GM21381 (cell line): ENCODE measurements at regions not wholly inside any gene's neighbourhood (a gene's known extent, or its start where the extent isn't known, plus 50 kb on each side); places are given as distances from the start of the nearest gene placed in this dataset.

ENCODE experiments used
- ATAC-seq: cut with Tn5 transposase; IDR thresholded peaks from one replicate; pipeline ENCODE4 v1.9.1; 2021; ENCODE audit warnings: mild to moderate bottlenecking, moderate library complexity; ENCODE audit not compliant: unreplicated experiment

DNA sequence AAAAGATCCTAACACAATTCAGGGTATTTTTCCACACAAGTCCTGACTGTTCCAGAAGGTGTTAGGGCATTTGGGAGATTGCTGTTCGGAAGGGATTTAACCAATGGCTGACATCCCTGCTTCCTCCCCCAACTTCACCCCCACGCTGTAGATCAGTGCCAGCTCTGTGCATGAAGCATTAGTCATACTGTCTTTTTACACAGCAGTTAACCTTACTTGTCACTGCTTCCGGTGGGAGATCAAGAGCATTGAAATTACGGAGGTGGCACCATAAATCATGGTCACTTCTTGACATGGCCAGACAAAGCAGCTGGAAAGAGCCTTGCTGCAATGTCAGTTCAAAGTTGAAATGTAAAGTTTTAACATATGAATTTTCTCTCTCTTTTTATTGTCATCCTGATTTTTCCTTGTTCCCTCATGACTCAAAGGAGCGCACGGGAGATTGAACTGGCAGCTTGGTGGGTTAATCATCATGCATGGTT, 70.2 kb downstream of the HRH4 start:
- ATAC-seq, result no peak

- no peak for ATAC-seq
Observed at GRCh38 chr18:24534271-24534670, 73.8 kb downstream of the HRH4 start.

- ATAC-seq, result no peak
Observed at GRCh38 chr18:24534737-24535136, 74.3 kb downstream of the HRH4 start.

DNA sequence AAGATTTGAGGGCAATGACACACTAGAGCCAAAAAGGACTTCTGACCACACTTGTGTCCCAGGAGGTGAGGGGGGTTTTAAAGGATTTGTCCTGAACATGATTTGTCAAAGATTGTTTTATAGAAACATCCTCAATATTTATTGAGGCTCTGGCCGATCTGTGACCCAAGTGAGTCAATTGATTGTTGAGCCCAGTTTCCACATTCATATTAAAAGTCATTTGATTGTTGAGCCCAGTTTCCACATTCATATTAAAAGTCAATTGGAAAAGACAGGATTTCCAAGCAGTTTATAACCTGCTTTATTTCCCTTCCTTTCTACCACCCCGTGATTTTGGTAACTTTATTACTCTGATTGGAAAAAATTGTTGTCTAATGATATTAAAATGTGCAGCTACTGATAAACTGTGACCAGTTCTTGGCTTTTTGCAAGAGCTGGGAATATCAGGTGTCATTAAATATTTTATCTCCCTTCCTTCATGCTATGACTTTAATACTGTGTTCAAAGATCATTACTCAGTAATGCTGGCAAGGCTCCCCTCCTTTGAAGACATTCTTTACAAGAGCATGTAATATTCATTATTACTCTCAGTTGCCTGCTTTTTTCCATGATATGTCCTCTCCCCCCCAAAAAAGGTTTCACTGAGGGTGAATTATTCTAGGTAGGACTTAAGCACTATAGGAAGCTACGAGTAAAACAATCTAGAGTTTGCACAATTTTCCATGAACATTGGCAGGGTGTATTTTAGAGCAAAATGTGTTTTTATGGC, 75.3 kb downstream of the HRH4 start:
- no peak for ATAC-seq

DNA sequence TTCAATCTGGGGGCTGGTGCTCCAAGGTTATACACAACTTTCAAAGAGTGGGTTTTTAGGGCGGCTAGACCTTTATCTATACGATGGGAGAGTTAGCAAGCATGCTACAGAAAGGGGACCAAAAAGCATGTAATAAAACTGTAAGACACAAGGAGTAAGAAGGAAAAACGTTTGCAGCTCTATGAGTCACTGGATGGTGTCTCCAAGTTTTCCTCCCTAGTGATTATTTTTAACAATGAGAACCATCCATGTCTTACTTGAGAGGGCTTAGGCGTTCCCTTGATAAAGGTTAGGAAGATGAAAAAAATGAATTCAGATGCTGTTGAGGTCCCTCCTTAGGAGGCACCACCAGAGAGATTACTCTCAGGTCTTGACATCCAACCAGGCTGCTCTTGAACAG, 75.9 kb downstream of the HRH4 start:
- ATAC-seq, result no peak

- ATAC-seq, result no peak
Observed at GRCh38 chr18:24536834-24537233, 76.4 kb downstream of the HRH4 start.

- no peak for ATAC-seq
Observed at GRCh38 chr18:24538414-24539264, 78.2 kb downstream of the HRH4 start.

GRCh38 chr18:24539866-24540617, 79.6 kb downstream of the HRH4 start:
- ATAC-seq, result no peak

DNA sequence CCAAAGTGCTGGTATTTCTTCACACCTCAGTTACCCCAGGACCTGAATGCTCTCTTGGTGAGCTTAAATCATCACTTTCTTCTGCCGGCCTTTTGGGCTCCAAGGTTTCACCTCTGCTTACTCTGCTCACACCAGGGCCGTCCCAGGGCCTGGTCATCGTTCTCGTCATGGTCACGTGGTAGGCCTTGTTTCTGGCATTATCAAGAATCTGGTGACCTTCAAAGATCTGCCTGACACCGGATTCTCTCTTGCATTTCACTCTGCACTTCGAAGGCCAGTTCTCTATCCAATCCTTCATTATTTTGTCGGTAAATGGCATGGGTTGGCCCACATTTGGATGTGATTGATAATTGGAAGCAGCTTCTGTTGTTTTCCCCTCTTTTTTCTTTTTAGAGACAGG, 80.5 kb downstream of the HRH4 start:
- no peak for ATAC-seq

DNA sequence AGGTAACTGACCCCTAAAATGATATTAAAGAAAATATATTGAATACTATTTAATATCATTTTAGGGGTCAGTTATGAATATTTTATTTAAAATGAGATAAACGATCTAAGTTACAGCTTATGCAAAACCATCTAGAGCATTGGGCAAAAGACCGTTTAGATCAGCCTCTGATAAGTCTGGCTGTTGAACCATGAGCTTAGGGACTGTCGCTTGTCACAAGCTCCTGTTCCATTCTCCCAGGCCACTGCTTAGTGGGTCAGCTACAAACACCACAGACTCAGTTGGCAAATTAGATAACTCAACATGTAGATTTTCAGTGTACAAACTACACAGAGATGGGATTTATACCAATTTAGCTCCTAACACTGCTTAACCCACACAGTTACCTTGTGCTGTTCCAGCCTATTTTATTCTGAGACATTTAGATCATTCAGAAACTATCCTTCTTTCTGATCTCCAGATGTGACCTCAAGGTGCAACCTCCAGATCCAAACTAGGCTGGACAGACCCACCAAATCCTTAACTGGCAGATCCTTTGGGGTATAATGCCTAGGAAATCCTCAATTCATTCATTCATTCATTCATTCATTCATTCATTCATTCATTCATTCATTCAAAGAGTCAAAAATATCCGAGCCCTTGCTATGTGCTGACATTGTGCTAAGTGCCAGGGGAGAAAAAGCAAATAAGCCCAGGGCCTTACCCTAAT, 82.8 kb downstream of the HRH4 start:
- no peak for ATAC-seq

DNA sequence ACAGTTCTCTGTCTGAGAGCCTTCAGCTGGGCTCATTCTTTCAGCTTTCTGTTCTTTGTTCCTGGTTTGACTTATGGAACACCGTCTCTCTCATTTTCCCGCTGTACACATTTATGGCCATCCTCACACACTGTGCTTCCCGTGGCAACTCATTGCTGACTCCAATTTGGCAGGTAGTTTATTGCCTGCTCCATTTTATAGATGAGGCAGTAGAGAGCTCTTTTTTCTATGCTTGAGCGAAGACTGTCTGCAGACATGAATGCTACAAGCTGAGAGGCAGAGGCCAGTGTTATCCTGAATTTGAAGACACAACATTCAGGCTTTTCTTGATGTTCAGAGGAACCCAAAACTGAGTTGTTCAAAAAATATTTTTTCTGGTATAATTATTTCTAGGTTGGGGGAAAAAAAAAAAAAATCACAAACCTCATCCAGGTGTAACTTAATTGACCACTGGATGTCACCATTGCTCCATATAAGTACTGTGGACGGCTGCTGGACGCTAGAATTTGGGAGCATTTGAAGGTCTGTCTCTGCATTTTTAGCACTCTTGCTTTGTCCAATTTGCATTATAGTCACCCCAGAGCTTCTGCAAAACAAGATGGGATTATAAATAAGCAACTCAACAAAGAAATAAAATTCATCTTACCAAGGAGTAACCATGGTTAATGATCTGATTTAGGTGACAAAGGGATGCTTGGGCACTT, 83.5 kb downstream of the HRH4 start:
- no peak for ATAC-seq

DNA sequence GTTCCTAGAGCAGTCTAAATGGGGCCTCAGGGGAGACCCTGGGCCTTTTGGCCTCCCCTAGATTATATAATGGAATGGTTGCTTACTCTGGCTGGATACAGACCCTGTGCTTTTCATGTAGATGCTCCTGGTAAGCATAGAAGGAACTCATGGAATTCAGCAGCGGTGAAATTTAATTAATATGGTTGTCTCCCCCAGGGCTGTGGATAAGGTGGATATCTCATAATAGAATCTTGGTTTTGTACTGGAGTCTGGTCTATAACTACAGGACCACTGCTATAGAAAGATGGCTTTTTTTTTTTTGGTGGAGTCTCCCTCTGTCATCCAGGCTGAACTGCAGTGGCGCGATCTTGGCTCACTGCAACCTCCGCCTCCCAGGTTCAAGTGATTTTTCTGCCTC, 84.5 kb downstream of the HRH4 start:
- ATAC-seq, result no peak

DNA sequence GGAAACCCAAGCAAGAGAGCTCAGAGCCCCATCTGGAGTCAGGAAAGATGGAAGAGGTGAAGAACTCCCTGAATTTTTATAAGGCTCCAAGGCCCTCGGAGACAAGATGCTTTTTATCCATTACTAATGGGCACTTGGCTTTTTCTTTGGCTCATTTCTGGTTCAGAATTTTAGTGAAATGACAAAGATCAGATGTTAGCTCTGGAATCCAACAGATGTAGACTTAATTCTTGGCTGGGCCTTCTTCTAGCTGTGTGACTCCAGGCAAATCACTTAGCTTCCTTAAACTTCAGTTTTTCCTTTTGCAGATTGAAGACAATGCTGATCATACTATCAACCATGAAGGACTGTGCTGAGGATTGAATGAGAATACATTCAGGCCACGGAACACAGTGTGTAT, 85.2 kb downstream of the HRH4 start:
- ATAC-seq, result no peak

DNA sequence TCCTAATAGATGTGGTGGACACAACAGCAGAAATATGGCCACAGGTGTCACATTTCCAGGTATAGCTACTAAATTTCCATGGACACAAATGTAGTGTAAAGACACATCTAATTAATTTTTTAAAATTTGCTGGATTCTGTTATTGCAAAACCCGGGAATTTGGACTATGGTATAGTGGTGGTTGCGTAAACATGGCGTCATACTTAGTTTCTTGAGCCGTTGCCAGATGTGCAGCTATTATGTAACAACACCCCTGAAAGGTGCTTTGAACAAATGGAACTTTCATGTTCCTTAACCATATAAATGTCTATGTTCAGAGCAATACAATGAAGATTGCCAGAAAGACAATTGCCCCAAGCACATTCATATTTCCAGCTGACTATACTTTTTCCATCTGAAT, 85.9 kb downstream of the HRH4 start:
- no peak for ATAC-seq

DNA sequence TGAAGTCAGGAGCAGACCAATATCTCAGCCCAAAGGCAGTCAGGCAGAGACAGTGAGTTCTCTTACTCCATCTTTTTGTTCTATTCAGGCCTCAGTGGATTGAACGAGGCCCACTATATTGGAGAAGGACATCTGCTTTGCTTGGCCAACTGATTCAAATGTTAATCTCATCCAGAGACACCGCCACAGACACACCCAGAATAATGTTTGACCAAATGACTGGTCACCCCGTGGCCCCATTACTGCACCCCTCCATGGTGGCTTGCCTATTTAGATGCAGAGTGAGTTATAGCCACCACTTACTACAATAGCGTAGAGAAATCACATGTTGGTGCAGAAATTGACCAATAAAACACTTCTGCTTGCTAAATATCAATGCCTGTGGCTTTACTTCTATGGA, 88.1 kb downstream of the HRH4 start:
- ATAC-seq, result no peak

DNA sequence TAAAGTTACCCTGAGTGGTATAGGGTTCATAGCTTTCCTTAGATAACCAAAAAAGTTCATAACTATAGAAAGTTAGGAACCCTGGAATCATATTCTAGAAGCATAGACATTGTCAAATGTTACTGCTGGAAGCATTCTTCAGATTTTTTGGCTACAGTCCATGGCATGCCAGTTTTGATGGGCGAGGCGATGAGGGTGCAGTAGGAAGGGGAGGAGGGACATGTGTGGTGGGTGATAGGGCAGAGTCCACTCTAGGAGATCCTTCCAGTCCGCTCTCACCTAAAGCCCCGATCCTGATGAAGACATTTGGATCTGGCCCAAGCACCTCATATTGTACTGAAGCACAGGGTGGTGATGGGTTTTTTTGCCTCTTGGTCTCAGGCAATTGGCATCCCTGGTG, 91.8 kb downstream of the HRH4 start:
- no peak for ATAC-seq

- ATAC-seq, result no peak
Observed at GRCh38 chr18:24553571-24554285, 93.3 kb downstream of the HRH4 start.

- no peak for ATAC-seq
Observed at GRCh38 chr18:24558403-24558802, 98.0 kb downstream of the HRH4 start.

GRCh38 chr18:24559526-24559925, 99.1 kb downstream of the HRH4 start:
- no peak for ATAC-seq
